Gastrocnemius medialis (tissue), 4 donors: ENCODE measurements at regions not wholly inside any gene's neighbourhood (a gene's known extent, or its start where the extent isn't known, plus 50 kb on each side); places are given as distances from the start of the nearest gene placed in this dataset.

Experiments used
- CTCF ChIP-seq, 5 experiments: fragments of 450-650 bp in 3 of 5; fragments of 200-600 bp in 2 of 5; sonication (generic) in 2 of 5; IDR thresholded peaks in 4 of 5; conservative IDR thresholded peaks in 1 of 5; 1 replicate in 4 of 5; 2 replicates in 1 of 5; pipeline ENCODE4 v1.5.1; 2016 to 2019; ENCODE audit warnings: antibody characterized with exemption in 5 of 5, mild to moderate bottlenecking in 3 of 5, moderate library complexity in 3 of 5
- POLR2A ChIP-seq, 2 donors: fragments of 450-650 bp; IDR thresholded peaks; one replicate each; pipeline ENCODE4 v1.6.1; 2017; ENCODE audit warnings: antibody characterized with exemption in 2 of 2, mild to moderate bottlenecking in 2 of 2, moderate library complexity in 2 of 2

GRCh38 chr3:22724420-22724819 lies 478.7 kb upstream of the UBE2E2 start:
- no peak for TF ChIP-seq CTCF (IDR thresholded peaks at IDR 0.05 in 4 of 5, conservative IDR thresholded peaks at IDR 0.05 in 1 of 5)
- no peak for TF ChIP-seq POLR2A (IDR thresholded peaks at IDR 0.05)
